ENCODE measurements at regions not wholly inside any gene's neighbourhood (a gene's known extent, or its start where the extent isn't known, plus 50 kb on each side); places are given as distances from the start of the nearest gene placed in this dataset.

DNA sequence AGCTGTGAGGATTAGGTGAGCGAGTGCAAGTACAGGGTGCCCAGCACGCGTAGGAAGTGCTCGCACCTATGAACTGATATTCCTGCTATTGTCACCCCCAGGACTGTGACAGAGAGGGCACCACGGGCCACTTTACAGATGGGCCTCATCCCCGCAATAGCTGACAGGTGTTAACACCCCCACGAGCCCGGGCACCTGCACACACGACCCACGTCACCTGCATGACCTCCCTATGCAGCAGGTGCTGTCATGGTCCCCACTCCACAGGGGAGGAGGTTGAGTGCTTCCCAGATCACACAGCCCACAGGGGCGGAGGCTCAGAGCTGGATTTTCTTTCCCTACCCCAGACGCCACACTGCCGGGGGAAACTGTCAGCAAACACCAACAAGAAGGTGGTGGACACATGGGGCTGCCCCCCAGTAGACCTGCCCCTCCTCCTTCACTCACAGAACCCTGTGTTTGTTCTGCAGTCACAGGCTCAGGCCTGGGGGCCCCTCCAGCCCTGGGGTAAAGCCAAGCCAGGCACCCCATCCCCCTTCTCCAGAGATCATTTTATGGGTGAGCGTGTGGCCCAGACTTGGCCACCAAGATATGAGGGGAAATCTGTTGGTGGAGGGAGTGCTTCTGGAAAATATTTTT lies 465.5 kb downstream of the MATN1 start:
- DNase-seq (ENCODE audit: low read depth) = no peak
- no peak overlapping the region for H3K4me3 ChIP-seq (replicated peaks; ENCODE audit: low read depth, low read length)
- TF ChIP-seq, protein P1, sequence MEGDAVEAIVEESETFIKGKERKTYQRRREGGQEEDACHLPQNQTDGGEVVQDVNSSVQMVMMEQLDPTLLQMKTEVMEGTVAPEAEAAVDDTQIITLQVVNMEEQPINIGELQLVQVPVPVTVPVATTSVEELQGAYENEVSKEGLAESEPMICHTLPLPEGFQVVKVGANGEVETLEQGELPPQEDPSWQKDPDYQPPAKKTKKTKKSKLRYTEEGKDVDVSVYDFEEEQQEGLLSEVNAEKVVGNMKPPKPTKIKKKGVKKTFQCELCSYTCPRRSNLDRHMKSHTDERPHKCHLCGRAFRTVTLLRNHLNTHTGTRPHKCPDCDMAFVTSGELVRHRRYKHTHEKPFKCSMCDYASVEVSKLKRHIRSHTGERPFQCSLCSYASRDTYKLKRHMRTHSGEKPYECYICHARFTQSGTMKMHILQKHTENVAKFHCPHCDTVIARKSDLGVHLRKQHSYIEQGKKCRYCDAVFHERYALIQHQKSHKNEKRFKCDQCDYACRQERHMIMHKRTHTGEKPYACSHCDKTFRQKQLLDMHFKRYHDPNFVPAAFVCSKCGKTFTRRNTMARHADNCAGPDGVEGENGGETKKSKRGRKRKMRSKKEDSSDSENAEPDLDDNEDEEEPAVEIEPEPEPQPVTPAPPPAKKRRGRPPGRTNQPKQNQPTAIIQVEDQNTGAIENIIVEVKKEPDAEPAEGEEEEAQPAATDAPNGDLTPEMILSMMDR (IDR thresholded peaks at IDR 0.05; ENCODE audit: low read length, missing control alignments) = no peak

GRCh38 chr1:30257322-30257721 lies 466.1 kb downstream of the MATN1 start:
- TF ChIP-seq, protein P1 (IDR thresholded peaks at IDR 0.05; ENCODE audit: low read length, missing control alignments) = no peak
- H3K4me3 ChIP-seq (replicated peaks; ENCODE audit: low read depth, low read length) = no peak overlapping the region

GRCh38 chr1:30256911-30257310 lies 466.5 kb downstream of the MATN1 start:
- H3K4me3 ChIP-seq (replicated peaks; ENCODE audit: low read depth, low read length) = no peak overlapping the region
- TF ChIP-seq, protein P1 (IDR thresholded peaks at IDR 0.05; ENCODE audit: low read length, missing control alignments) = no peak
- no peak for DNase-seq (ENCODE audit: low read depth)

More at GRCh38 chr1:30257322-30257721, 466.1 kb downstream of the MATN1 start:
- DNase-seq (ENCODE audit: low read depth) = no peak

DNA sequence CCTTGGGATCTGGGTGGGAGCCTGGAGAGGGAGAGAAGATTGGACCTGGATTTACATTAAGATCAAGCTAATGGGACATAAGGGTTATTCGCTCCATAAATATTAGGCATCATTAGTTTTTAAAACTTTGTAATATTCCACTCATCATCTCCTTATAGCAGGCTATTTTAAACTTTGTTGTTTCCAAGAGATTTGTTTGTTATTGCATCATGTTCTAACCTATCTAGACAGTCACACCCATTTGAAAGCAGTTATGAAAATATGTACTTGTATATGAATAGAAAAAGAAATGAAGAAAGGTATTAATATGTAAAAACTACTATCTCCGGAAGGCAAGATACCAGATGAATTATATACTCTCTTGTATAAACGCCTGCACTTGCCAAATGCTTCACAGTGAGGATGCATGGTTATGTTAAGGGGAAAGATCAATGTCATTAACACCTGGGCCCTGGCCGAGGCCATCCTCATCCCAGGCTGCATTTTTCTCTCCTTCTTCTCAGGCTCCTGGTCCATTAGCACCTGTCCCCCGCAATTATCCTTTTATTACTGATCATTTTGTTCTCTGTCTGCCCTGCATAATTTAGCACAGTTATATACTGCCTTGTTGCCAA lies 468.2 kb downstream of the MATN1 start:
- no peak overlapping the region for H3K4me3 ChIP-seq (replicated peaks; ENCODE audit: low read depth, low read length)
- DNase-seq (ENCODE audit: low read depth) = no peak
- TF ChIP-seq, protein P1 (IDR thresholded peaks at IDR 0.05; ENCODE audit: low read length, missing control alignments) = no peak

GRCh38 chr1:30253807-30254440 lies 469.5 kb downstream of the MATN1 start:
- TF ChIP-seq, protein P1 (IDR thresholded peaks at IDR 0.05; ENCODE audit: low read length, missing control alignments) = no peak
- DNase-seq (ENCODE audit: low read depth) = no peak

GRCh38 chr1:30253361-30253760 lies 470.0 kb downstream of the MATN1 start:
- TF ChIP-seq, protein P1 (IDR thresholded peaks at IDR 0.05; ENCODE audit: low read length, missing control alignments) = no peak
- no peak for DNase-seq (ENCODE audit: low read depth)

More at GRCh38 chr1:30253807-30254440, 469.5 kb downstream of the MATN1 start:
- H3K4me3 ChIP-seq (replicated peaks; ENCODE audit: low read depth, low read length) = no peak overlapping the region

More at GRCh38 chr1:30253361-30253760, 470.0 kb downstream of the MATN1 start:
- no peak overlapping the region for H3K4me3 ChIP-seq (replicated peaks; ENCODE audit: low read depth, low read length)

Data from fibroblast of pulmonary artery (primary cell).